Fibroblast of lung (primary cell): ENCODE measurements at regions not wholly inside any gene's neighbourhood (a gene's known extent, or its start where the extent isn't known, plus 50 kb on each side); places are given as distances from the start of the nearest gene placed in this dataset.

Experiments
- EZH2 ChIP-seq: IDR thresholded peaks from 2 replicates; pipeline ENCODE4 v1.5.1; 2012; ENCODE audit warnings: low read length, control low read depth, mild to moderate bottlenecking; ENCODE audit errors: missing control alignments
- TF ChIP-seq, protein P1 (sequence below), 2 donors: IDR thresholded peaks in 1 of 2; conservative IDR thresholded peaks in 1 of 2; 1 replicate in 1 of 2; 2 replicates in 1 of 2; pipeline ENCODE4 v1.5.1; 2011 to 2012; ENCODE audit warnings: low read length in 2 of 2, control low read depth in 1 of 2, inconsistent platforms in 1 of 2, low read depth in 1 of 2, mild to moderate bottlenecking in 1 of 2

DNA sequence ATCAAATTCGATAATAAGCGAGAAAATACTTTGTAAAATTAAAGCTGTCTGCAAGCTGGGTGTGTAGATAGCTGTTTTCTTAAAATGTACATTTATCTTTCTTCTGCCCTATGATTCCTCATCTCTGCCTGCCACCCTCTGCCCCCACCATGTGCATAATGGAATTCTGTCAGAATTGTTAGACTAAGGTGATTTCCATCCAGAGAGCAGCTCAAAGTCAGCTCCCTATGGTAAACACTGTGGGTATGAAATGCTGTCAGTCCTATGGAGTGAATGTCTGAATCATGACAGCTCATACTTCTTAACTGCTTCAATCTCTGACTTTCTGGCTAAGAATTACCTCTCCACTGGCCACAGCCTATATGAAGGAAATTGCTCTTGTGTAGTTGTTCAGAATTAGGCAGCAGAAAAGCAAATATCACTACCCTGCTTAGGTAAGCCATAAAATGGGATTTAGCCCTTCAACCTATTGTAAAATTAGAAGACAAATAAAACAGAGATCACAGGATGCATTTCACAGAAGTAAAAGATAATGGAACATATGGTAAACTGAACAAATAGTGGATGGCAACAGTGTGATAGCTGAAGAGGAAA lies 137.7 kb downstream of the CD8B2 start:
- TF ChIP-seq, protein P1, sequence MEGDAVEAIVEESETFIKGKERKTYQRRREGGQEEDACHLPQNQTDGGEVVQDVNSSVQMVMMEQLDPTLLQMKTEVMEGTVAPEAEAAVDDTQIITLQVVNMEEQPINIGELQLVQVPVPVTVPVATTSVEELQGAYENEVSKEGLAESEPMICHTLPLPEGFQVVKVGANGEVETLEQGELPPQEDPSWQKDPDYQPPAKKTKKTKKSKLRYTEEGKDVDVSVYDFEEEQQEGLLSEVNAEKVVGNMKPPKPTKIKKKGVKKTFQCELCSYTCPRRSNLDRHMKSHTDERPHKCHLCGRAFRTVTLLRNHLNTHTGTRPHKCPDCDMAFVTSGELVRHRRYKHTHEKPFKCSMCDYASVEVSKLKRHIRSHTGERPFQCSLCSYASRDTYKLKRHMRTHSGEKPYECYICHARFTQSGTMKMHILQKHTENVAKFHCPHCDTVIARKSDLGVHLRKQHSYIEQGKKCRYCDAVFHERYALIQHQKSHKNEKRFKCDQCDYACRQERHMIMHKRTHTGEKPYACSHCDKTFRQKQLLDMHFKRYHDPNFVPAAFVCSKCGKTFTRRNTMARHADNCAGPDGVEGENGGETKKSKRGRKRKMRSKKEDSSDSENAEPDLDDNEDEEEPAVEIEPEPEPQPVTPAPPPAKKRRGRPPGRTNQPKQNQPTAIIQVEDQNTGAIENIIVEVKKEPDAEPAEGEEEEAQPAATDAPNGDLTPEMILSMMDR (conservative IDR thresholded peaks at IDR 0.05 in 1 of 2, IDR thresholded peaks at IDR 0.05 in 1 of 2; ENCODE audit: low read depth in 1 of 2, low read length in 2 of 2): no peak
- TF ChIP-seq EZH2: no peak
